ENCODE measurements at regions not wholly inside any gene's neighbourhood (a gene's known extent, or its start where the extent isn't known, plus 50 kb on each side); places are given as distances from the start of the nearest gene placed in this dataset.

DNA sequence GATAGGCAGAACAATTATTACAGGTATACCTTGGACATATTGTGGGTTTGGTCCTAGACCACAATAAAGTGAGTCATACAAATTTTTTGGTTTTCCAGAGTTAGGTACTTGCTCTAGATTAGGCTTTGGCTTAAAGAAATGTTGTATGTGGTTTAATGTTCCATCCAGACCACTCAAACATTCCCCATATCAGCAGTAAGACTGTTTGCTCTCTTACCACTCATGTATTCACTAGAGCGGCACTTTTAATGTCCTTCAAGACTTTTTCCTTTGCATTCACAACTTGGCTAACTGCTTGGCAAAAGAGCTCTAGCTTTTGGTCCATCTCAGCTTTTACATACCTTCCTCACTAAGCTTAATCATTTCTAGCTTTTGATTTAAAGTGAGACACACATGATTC is 250.5 kb upstream of the SETMAR start:
- Histone ChIP-seq H3K27ac (ENCODE audit: poor library complexity, severe bottlenecking) (no peak overlapping the region), H3K9me3 (ENCODE audit: severe bottlenecking) (no peaks in the 10 kb centered on the region), H3K36me3 (ENCODE audit: low read depth) (no peaks in the 10 kb centered on the region), H3K4me3 (ENCODE audit: severe bottlenecking) (no peak overlapping the region), H3K27me3 (ENCODE audit: insufficient read depth, poor library complexity, severe bottlenecking) (no peaks in the 10 kb centered on the region), H3K4me1 (ENCODE audit: insufficient read depth, poor library complexity, severe bottlenecking) (no peaks in the 10 kb centered on the region)
- TF ChIP-seq, protein P1, sequence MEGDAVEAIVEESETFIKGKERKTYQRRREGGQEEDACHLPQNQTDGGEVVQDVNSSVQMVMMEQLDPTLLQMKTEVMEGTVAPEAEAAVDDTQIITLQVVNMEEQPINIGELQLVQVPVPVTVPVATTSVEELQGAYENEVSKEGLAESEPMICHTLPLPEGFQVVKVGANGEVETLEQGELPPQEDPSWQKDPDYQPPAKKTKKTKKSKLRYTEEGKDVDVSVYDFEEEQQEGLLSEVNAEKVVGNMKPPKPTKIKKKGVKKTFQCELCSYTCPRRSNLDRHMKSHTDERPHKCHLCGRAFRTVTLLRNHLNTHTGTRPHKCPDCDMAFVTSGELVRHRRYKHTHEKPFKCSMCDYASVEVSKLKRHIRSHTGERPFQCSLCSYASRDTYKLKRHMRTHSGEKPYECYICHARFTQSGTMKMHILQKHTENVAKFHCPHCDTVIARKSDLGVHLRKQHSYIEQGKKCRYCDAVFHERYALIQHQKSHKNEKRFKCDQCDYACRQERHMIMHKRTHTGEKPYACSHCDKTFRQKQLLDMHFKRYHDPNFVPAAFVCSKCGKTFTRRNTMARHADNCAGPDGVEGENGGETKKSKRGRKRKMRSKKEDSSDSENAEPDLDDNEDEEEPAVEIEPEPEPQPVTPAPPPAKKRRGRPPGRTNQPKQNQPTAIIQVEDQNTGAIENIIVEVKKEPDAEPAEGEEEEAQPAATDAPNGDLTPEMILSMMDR (IDR thresholded peaks at IDR 0.05; ENCODE audit: poor library complexity, severe bottlenecking): no peak
- ATAC-seq (ENCODE audit: low read depth) (no peak), DNase-seq (ENCODE audit: low spot score) (no peak)

DNA sequence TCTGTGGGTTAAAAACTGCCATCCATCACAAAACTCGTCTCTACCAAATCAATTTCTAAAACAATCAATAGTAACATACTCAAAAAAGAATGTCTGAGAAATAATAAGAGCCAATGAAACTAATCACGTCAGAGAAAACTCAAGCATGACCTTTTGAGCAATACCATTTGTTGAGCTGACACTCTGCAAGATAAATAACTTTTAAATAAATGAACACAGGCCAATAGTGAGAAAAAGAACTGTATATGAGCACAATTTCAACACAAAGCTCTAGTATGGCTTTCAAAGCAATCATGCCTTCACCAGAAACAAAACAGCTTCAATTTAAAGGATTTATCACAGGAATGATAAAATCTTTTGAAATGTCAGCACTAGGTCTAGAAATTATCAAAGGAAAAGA is 249.2 kb upstream of the SETMAR start:
- peaks cover 2% of the 10 kb centered on the region for H3K9me3 ChIP-seq (ENCODE audit: severe bottlenecking)
- H3K36me3 ChIP-seq (ENCODE audit: low read depth): no peaks in the 10 kb centered on the region
- H3K4me3 ChIP-seq (ENCODE audit: severe bottlenecking): no peak overlapping the region
- TF ChIP-seq, protein P1 (IDR thresholded peaks at IDR 0.05; ENCODE audit: poor library complexity, severe bottlenecking): no peak
- DNase-seq (ENCODE audit: low spot score) (no peak), ATAC-seq (ENCODE audit: low read depth) (no peak)
- no peaks in the 10 kb centered on the region for H3K27me3 ChIP-seq (ENCODE audit: insufficient read depth, poor library complexity, severe bottlenecking)
- no peak overlapping the region for H3K27ac ChIP-seq (ENCODE audit: poor library complexity, severe bottlenecking)
- H3K4me1 ChIP-seq (ENCODE audit: insufficient read depth, poor library complexity, severe bottlenecking): no peaks in the 10 kb centered on the region

DNA sequence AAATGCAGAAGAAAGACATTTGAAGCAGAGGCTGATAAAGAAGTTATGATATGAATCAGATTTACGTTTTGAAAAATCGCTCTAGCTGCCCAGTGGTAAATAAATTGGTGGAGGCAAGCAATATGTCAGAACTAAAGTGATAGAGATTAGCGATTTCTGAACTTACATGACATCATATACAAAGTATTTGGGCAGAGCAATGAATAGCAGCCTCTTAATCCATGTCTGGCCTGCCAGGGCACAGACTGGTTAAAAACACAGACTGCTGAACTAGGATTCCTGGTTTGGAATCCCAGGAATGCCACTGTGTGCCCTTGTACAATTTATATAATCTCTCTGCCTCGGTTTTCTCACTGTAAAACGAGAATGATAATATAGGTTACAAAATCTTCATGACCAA is 243.1 kb upstream of the SETMAR start:
- ATAC-seq (ENCODE audit: low read depth): peak; percentile 97
- Histone ChIP-seq H3K36me3 (ENCODE audit: low read depth) (no peaks in the 10 kb centered on the region), H3K9me3 (ENCODE audit: severe bottlenecking) (peaks cover 2% of the 10 kb centered on the region), H3K4me1 (ENCODE audit: insufficient read depth, poor library complexity, severe bottlenecking) (no peaks in the 10 kb centered on the region), H3K27me3 (ENCODE audit: insufficient read depth, poor library complexity, severe bottlenecking) (no peaks in the 10 kb centered on the region), H3K27ac (ENCODE audit: poor library complexity, severe bottlenecking) (peak overlapping the region; percentile 55), H3K4me3 (ENCODE audit: severe bottlenecking) (no peak overlapping the region)
- DNase-seq (ENCODE audit: low spot score): no peak
- TF ChIP-seq, protein P1 (IDR thresholded peaks at IDR 0.05; ENCODE audit: poor library complexity, severe bottlenecking): no peak

DNA sequence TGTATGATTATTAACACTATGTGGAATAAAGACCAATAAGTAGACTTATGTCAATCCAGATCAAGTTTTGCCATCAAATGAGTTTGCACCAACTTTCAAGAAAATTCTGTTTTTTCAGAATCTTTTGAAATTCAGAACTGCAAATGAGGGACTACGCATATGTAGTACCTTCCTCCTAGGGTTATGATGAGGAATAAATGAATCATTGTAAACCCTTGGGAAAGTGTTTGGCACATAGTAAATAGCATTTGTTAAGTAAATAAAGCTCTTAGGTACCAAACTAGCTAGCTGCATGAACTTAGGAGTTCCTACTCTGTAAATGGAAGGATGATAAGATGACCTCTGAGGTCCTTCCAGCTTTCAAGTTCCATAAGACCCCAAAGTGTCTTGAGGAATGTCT is 242.6 kb upstream of the SETMAR start:
- Histone ChIP-seq H3K36me3 (ENCODE audit: low read depth) (no peaks in the 10 kb centered on the region), H3K4me3 (ENCODE audit: severe bottlenecking) (no peak overlapping the region), H3K4me1 (ENCODE audit: insufficient read depth, poor library complexity, severe bottlenecking) (no peaks in the 10 kb centered on the region), H3K27me3 (ENCODE audit: insufficient read depth, poor library complexity, severe bottlenecking) (no peaks in the 10 kb centered on the region), H3K9me3 (ENCODE audit: severe bottlenecking) (peaks cover 2% of the 10 kb centered on the region), H3K27ac (ENCODE audit: poor library complexity, severe bottlenecking) (peak overlapping the region; percentile 55)
- ATAC-seq (ENCODE audit: low read depth) (peak; percentile 61; the same call in 2 of the 3 replicates), DNase-seq (ENCODE audit: low spot score) (no peak)
- TF ChIP-seq, protein P1 (IDR thresholded peaks at IDR 0.05; ENCODE audit: poor library complexity, severe bottlenecking): no peak

DNA sequence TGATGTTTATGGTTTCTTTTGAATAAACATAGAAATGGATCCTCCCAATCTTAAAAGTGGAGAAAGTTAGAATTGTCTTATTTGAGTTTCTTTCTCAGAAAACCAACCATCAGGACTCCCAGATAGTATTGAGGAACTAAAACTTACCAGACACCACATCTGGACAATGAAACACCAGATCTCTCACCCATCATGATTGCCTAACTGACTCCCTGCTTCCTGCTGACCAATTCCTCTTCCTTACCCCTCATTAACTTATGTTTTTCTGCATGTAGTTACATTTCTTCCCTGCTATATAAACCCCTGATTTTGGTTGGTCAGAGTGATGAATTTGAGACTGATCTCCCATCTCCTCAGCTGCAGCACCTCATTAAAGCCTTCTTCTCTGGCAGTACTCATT is 242.0 kb upstream of the SETMAR start:
- Histone ChIP-seq H3K36me3 (ENCODE audit: low read depth) (no peaks in the 10 kb centered on the region), H3K4me1 (ENCODE audit: insufficient read depth, poor library complexity, severe bottlenecking) (no peaks in the 10 kb centered on the region), H3K27ac (ENCODE audit: poor library complexity, severe bottlenecking) (peak overlapping the region; percentile 55), H3K4me3 (ENCODE audit: severe bottlenecking) (no peak overlapping the region), H3K9me3 (ENCODE audit: severe bottlenecking) (peaks cover 2% of the 10 kb centered on the region), H3K27me3 (ENCODE audit: insufficient read depth, poor library complexity, severe bottlenecking) (no peaks in the 10 kb centered on the region)
- ATAC-seq (ENCODE audit: low read depth) (no peak), DNase-seq (ENCODE audit: low spot score) (no peak)
- TF ChIP-seq, protein P1 (IDR thresholded peaks at IDR 0.05; ENCODE audit: poor library complexity, severe bottlenecking): no peak

All from RWPE2 (cell line).